Naive thymus-derived CD4-positive, alpha-beta T cell (primary cell): ENCODE measurements at regions not wholly inside any gene's neighbourhood (a gene's known extent, or its start where the extent isn't known, plus 50 kb on each side); places are given as distances from the start of the nearest gene placed in this dataset.

Experiments
- ATAC-seq: fragments of 150-1000 bp; cut with Tn5 transposase; 2 replicates; pipeline ENCODE4 v1.10.0; 2021; ENCODE audit warnings: mild to moderate bottlenecking, moderate library complexity
- CTCF ChIA-PET: fragments of 350-600 bp; sonication (Branson Sonifier 250); formaldehyde crosslinking; loops from one replicate; lab custom pipeline; 2021; ENCODE audit warnings: antibody characterized with exemption; lab: Charles Lee
- POLR2A ChIA-PET: fragments of 350-600 bp; sonication (Branson Sonifier 250); formaldehyde crosslinking; loops from one replicate; lab custom pipeline; 2021; ENCODE audit warnings: antibody characterized with exemption, inconsistent platforms; lab: Charles Lee
- DNase-seq, 9 donors: peaks; one replicate each; pipeline versions ENCODE4 v3.0.0 to v3.0.0-alpha.2; 2020 to 2022; ENCODE audit warnings: mixed read lengths in 1 of 9
- H3K27ac ChIP-seq: one replicate; pipeline ENCODE4 v1.7.0; 2013; ENCODE audit warnings: mild to moderate bottlenecking, low read depth, low read length, moderate library complexity
- H3K27me3 ChIP-seq, 2 donors: one replicate each; pipeline ENCODE4 v1.7.0; 2013; ENCODE audit warnings: low read length in 2 of 2, mild to moderate bottlenecking in 2 of 2, moderate library complexity in 2 of 2; ENCODE audit not compliant: control insufficient read depth in 2 of 2, insufficient read depth in 2 of 2
- H3K36me3 ChIP-seq, 3 experiments: 1 replicate in 2 of 3; 2 replicates in 1 of 3; pipeline ENCODE4 v1.7.0; 2013; ENCODE audit warnings: low read length in 3 of 3, mild to moderate bottlenecking in 3 of 3, moderate library complexity in 1 of 3; ENCODE audit not compliant: insufficient read depth in 3 of 3, control insufficient read depth in 2 of 3
- H3K4me1 ChIP-seq, 2 donors: one replicate each; pipeline ENCODE4 v1.7.0; 2013; ENCODE audit warnings: low read length in 2 of 2, mild to moderate bottlenecking in 2 of 2, moderate library complexity in 1 of 2; ENCODE audit not compliant: control insufficient read depth in 2 of 2, insufficient read depth in 2 of 2
- H3K4me3 ChIP-seq: 2 replicates; pipeline ENCODE4 v1.7.0; 2013; ENCODE audit warnings: mild to moderate bottlenecking, low read length
- H3K9me3 ChIP-seq, 3 experiments: 1 replicate in 2 of 3; 2 replicates in 1 of 3; pipeline ENCODE4 v1.7.0; 2013; ENCODE audit warnings: low read length in 3 of 3; ENCODE audit not compliant: control insufficient read depth in 2 of 3
- H3K27ac Mint-ChIP-seq, 9 donors: one replicate each; pipeline ENCODE4 v1.8.0; 2020 to 2022; ENCODE audit warnings: mixed read lengths in 9 of 9, mild to moderate bottlenecking in 8 of 9, moderate library complexity in 5 of 9, inconsistent platforms in 2 of 9
- H3K27me3 Mint-ChIP-seq, 5 donors: one replicate each; pipeline ENCODE4 v1.8.0; 2021 to 2022; ENCODE audit warnings: mixed read lengths in 5 of 5, mild to moderate bottlenecking in 1 of 5
- H3K36me3 Mint-ChIP-seq, 5 donors: one replicate each; pipeline ENCODE4 v1.8.0; 2020 to 2022; ENCODE audit warnings: mixed read lengths in 5 of 5, mild to moderate bottlenecking in 3 of 5, inconsistent platforms in 1 of 5
- H3K4me1 Mint-ChIP-seq, 7 donors: one replicate each; pipeline ENCODE4 v1.8.0; 2020 to 2022; ENCODE audit warnings: mixed read lengths in 7 of 7, mild to moderate bottlenecking in 3 of 7, inconsistent platforms in 1 of 7
- H3K4me3 Mint-ChIP-seq, 10 donors: one replicate each; pipeline ENCODE4 v1.8.0; 2020 to 2022; ENCODE audit warnings: mild to moderate bottlenecking in 10 of 10, mixed read lengths in 10 of 10, moderate library complexity in 6 of 10, inconsistent platforms in 2 of 10
- H3K9me3 Mint-ChIP-seq, 11 donors: one replicate each; pipeline ENCODE4 v1.8.0; 2020 to 2022; ENCODE audit warnings: mixed read lengths in 11 of 11, mild to moderate bottlenecking in 4 of 11, inconsistent platforms in 1 of 11, moderate library complexity in 1 of 11
- intact Hi-C, 2 donors: fragments of 100-400 bp; cut with micrococcal nuclease; formaldehyde crosslinking; loops; one replicate each; pipeline ENCODE4 v1.15.1; 2023

- no peaks in the 10 kb centered on the region for H3K27me3 Mint-ChIP-seq
- DNase-seq (no peak), ATAC-seq (no peak)
- H3K9me3 Mint-ChIP-seq = peaks cover 0 to 11% (median 5%) of the 10 kb centered on the region in 11 donors
- Histone ChIP-seq H3K4me1 (peaks cover 14 to 21% of the 10 kb centered on the region in 2 donors), H3K9me3 (no peaks in the 10 kb centered on the region), H3K4me3 (no peak overlapping the region), H3K27ac (no peak overlapping the region), H3K36me3 (no peaks in the 10 kb centered on the region), H3K27me3 (no peaks in the 10 kb centered on the region)
- H3K4me3 Mint-ChIP-seq = peak overlapping the region in 2 of 10 donors; percentile 2 to 16
- ChIA-PET POLR2A (no interaction called here), CTCF (interaction anchor here (0.6 kb wide), 1 partner anchor 76 kb away, joined by 3 read pairs; no protein-coding TSS in a partner anchor)
- intact Hi-C loops = loop anchor here (5.0 to 10.0 kb wide), 4 partner anchors 118 to 598 kb away; partner anchors contain the start of genes EXOC4 (in 2 of the 2) and CHCHD3 (in 1 of the 2)
- peaks cover 0 to 18% (median 0%) of the 10 kb centered on the region in 5 donors for H3K36me3 Mint-ChIP-seq
- H3K27ac Mint-ChIP-seq = peak overlapping the region in 7 of 9 donors; percentile 19 to 78 (median 62)
- H3K4me1 Mint-ChIP-seq = peaks cover 21 to 69% (median 49%) of the 10 kb centered on the region in 7 donors
Measured at GRCh38 chr7:132656846-132657776, 80.8 kb upstream of the PLXNA4 start.

- Histone ChIP-seq H3K27me3 (no peaks in the 10 kb centered on the region), H3K4me1 (peaks cover 14 to 21% of the 10 kb centered on the region in 2 donors), H3K36me3 (no peaks in the 10 kb centered on the region), H3K27ac (no peak overlapping the region), H3K4me3 (no peak overlapping the region), H3K9me3 (no peaks in the 10 kb centered on the region)
- no peak for DNase-seq
- intact Hi-C loops = loop anchor here (5.0 to 10.0 kb wide), 4 partner anchors 118 to 598 kb away; partner anchors contain the start of genes EXOC4 (in 2 of the 2) and CHCHD3 (in 1 of the 2)
- Mint-ChIP-seq H3K36me3 (peaks cover 0 to 21% (median 0%) of the 10 kb centered on the region in 5 donors), H3K27me3 (no peaks in the 10 kb centered on the region), H3K9me3 (peaks cover 0 to 11% (median 5%) of the 10 kb centered on the region in 11 donors), H3K27ac (peak overlapping the region in 3 of 9 donors; percentile 41 to 88 (median 64)), H3K4me1 (peaks cover 21 to 69% (median 49%) of the 10 kb centered on the region in 7 donors), H3K4me3 (peak overlapping the region in 1 of 10 donors; percentile 94)
- no peak for ATAC-seq
- ChIA-PET POLR2A (no interaction called here), CTCF (interaction anchor here (1.2 kb wide), 2 partner anchors 10 to 11 kb away, joined by 3 read pairs; no protein-coding TSS in a partner anchor)
Measured at GRCh38 chr7:132656341-132656740, 80.1 kb upstream of the PLXNA4 start.

GRCh38 chr7:132655131-132655727 is 79.0 kb upstream of the PLXNA4 start:
- peaks cover 14 to 21% of the 10 kb centered on the region in 2 donors for H3K4me1 ChIP-seq
- peak overlapping the region; percentile 54 for H3K4me3 ChIP-seq
- ChIA-PET POLR2A (interaction anchor here (0.7 kb wide), 1 partner anchor 375 kb away, joined by 3 read pairs; no protein-coding TSS in a partner anchor), CTCF (interaction anchor here (1.2 kb wide), 2 partner anchors 11 to 12 kb away, joined by 3 read pairs; no protein-coding TSS in a partner anchor)
- Mint-ChIP-seq H3K4me3 (peak overlapping the region; percentile 78 to 94 (median 86)), H3K9me3 (peaks cover 0 to 11% (median 5%) of the 10 kb centered on the region in 11 donors), H3K27ac (peak overlapping the region; percentile 74 to 92 (median 87)), H3K27me3 (no peaks in the 10 kb centered on the region), H3K36me3 (peaks cover 0 to 21% (median 0%) of the 10 kb centered on the region in 5 donors), H3K4me1 (peaks cover 21 to 66% (median 47%) of the 10 kb centered on the region in 7 donors)
- peak; percentile 6 to 72 (median 59) for DNase-seq
- intact Hi-C loops = loop anchor here (1.0 to 10.0 kb wide), 7 partner anchors 11 to 600 kb away; partner anchors contain the start of genes CHCHD3 (in 2 of the 2) and EXOC4 (in 2 of the 2)
- ATAC-seq = peak; percentile 82
- H3K9me3 ChIP-seq = no peaks in the 10 kb centered on the region
- no peaks in the 10 kb centered on the region for H3K27me3 ChIP-seq
- H3K27ac ChIP-seq = peak overlapping the region; percentile 16
- no peaks in the 10 kb centered on the region for H3K36me3 ChIP-seq

GRCh38 chr7:132654150-132654549 is 77.9 kb upstream of the PLXNA4 start:
- Mint-ChIP-seq H3K9me3 (peaks cover 0 to 11% (median 5%) of the 10 kb centered on the region in 11 donors), H3K4me3 (peak overlapping the region in 8 of 10 donors; percentile 44 to 75 (median 54)), H3K27me3 (no peaks in the 10 kb centered on the region), H3K36me3 (peaks cover 0 to 21% (median 0%) of the 10 kb centered on the region in 5 donors), H3K27ac (peak overlapping the region in 5 of 9 donors; percentile 6 to 92 (median 84)), H3K4me1 (peaks cover 19 to 57% (median 45%) of the 10 kb centered on the region in 7 donors)
- peak in 4 of 9 donors; percentile 23 to 32 (median 26) for DNase-seq
- no peak overlapping the region for H3K27ac ChIP-seq
- H3K36me3 ChIP-seq = no peaks in the 10 kb centered on the region
- H3K4me3 ChIP-seq = no peak overlapping the region
- CTCF ChIA-PET = interaction anchor here (0.7 kb wide), 2 partner anchors 117 to 283 kb away, joined by 3 to 6 read pairs; no protein-coding TSS in a partner anchor
- H3K4me1 ChIP-seq = peaks cover 14 to 21% of the 10 kb centered on the region in 2 donors
- H3K9me3 ChIP-seq = no peaks in the 10 kb centered on the region
- intact Hi-C loops = loop anchor here (2.0 to 10.0 kb wide), 3 partner anchors 121 to 601 kb away; partner anchors contain the start of genes CHCHD3 (in 1 of the 2) and EXOC4 (in 1 of the 2)
- no peaks in the 10 kb centered on the region for H3K27me3 ChIP-seq
- peak; percentile 48 for ATAC-seq
- POLR2A ChIA-PET = interaction anchor here (0.6 to 1.0 kb wide), 2 partner anchors 12 to 49 kb away, joined by 3 to 4 read pairs; no protein-coding TSS in a partner anchor

- Histone ChIP-seq H3K9me3 (no peaks in the 10 kb centered on the region), H3K27me3 (no peaks in the 10 kb centered on the region), H3K27ac (no peak overlapping the region), H3K4me1 (peaks cover 14 to 21% of the 10 kb centered on the region in 2 donors), H3K4me3 (no peak overlapping the region), H3K36me3 (no peaks in the 10 kb centered on the region)
- Mint-ChIP-seq H3K4me1 (peaks cover 19 to 54% (median 45%) of the 10 kb centered on the region in 7 donors), H3K27me3 (no peaks in the 10 kb centered on the region), H3K36me3 (peaks cover 0 to 18% (median 0%) of the 10 kb centered on the region in 5 donors), H3K27ac (peak overlapping the region in 3 of 9 donors; percentile 38 to 92 (median 84)), H3K4me3 (no peak overlapping the region), H3K9me3 (peaks cover 0 to 10% (median 5%) of the 10 kb centered on the region in 11 donors)
- intact Hi-C loops = loop anchor here (10.0 kb wide), 2 partner anchors 121 to 601 kb away; partner anchors contain the start of gene EXOC4 (in 1 of the 2)
- ChIA-PET CTCF (interaction anchor here (0.9 kb wide), 1 partner anchor 17 kb away, joined by 3 read pairs; no protein-coding TSS in a partner anchor), POLR2A (interaction anchor here (1.0 kb wide), 1 partner anchor 13 kb away, joined by 3 read pairs; no protein-coding TSS in a partner anchor)
- ATAC-seq = peak; percentile 12
- no peak for DNase-seq
Measured at GRCh38 chr7:132653366-132653930, 77.2 kb upstream of the PLXNA4 start.
